Gastrocnemius medialis (tissue), 4 donors: ENCODE measurements at regions not wholly inside any gene's neighbourhood (a gene's known extent, or its start where the extent isn't known, plus 50 kb on each side); places are given as distances from the start of the nearest gene placed in this dataset.

Experiments
- CTCF ChIP-seq, 5 experiments: fragments of 450-650 bp in 3 of 5; fragments of 200-600 bp in 2 of 5; sonication (generic) in 2 of 5; IDR thresholded peaks in 4 of 5; conservative IDR thresholded peaks in 1 of 5; 1 replicate in 4 of 5; 2 replicates in 1 of 5; pipeline ENCODE4 v1.5.1; 2016 to 2019; ENCODE audit warnings: antibody characterized with exemption in 5 of 5, mild to moderate bottlenecking in 3 of 5, moderate library complexity in 3 of 5
- POLR2A ChIP-seq, 2 donors: fragments of 450-650 bp; IDR thresholded peaks; one replicate each; pipeline ENCODE4 v1.6.1; 2017; ENCODE audit warnings: antibody characterized with exemption in 2 of 2, mild to moderate bottlenecking in 2 of 2, moderate library complexity in 2 of 2

- TF ChIP-seq POLR2A (IDR thresholded peaks at IDR 0.05) (no peak), CTCF (IDR thresholded peaks at IDR 0.05 in 4 of 5, conservative IDR thresholded peaks at IDR 0.05 in 1 of 5) (no peak)
Observed at GRCh38 chr19:5285311-5285710, 55.3 kb downstream of the PTPRS start.
